ENCODE measurements at regions not wholly inside any gene's neighbourhood (a gene's known extent, or its start where the extent isn't known, plus 50 kb on each side); places are given as distances from the start of the nearest gene placed in this dataset.

- DNase-seq = peak; percentile 71
- Histone ChIP-seq H3K9me3 (ENCODE audit: control insufficient read depth, low read length) (no peaks in the 10 kb centered on the region), H3K36me3 (ENCODE audit: control insufficient read depth, insufficient read depth, low read length) (no peaks in the 10 kb centered on the region), H3K27ac (ENCODE audit: low read depth, low read length) (no peak overlapping the region), H3K4me1 (ENCODE audit: control insufficient read depth, insufficient read depth, low read length) (no peaks in the 10 kb centered on the region), H3K27me3 (ENCODE audit: control insufficient read depth, insufficient read depth, low read length, poor library complexity, severe bottlenecking) (no peaks in the 10 kb centered on the region), H3K9ac (ENCODE audit: extremely low read depth, low read length, poor library complexity, severe bottlenecking) (no peak overlapping the region), H3K4me3 (ENCODE audit: low read length) (no peak overlapping the region)
- H3K36me3 Mint-ChIP-seq (ENCODE audit: low read depth) = peaks cover 15% of the 10 kb centered on the region
- H3K27me3 Mint-ChIP-seq (ENCODE audit: insufficient read depth) = no peaks in the 10 kb centered on the region
- H3K4me1 Mint-ChIP-seq = peaks cover 3% of the 10 kb centered on the region
- WGBS, 2 experiments (ENCODE audit: insufficient coverage in 1 of 2, insufficient read length in 1 of 2) = 87 to 100% methylated on average over 3 of the region's 3 CpGs
- H3K4me3 Mint-ChIP-seq = no peak overlapping the region
- no peak overlapping the region for H3K27ac Mint-ChIP-seq
- peaks cover 70% of the 10 kb centered on the region for H3K9me3 Mint-ChIP-seq
- TF ChIP-seq CTCF (conservative IDR thresholded peaks at IDR 0.05) = no peak
Observed at GRCh38 chrX:39058724-39059123, 257.5 kb downstream of the MID1IP1 start.

- Histone ChIP-seq H3K27ac (ENCODE audit: low read depth, low read length) (no peak overlapping the region), H3K9ac (ENCODE audit: extremely low read depth, low read length, poor library complexity, severe bottlenecking) (no peak overlapping the region), H3K4me3 (ENCODE audit: low read length) (no peak overlapping the region), H3K36me3 (ENCODE audit: control insufficient read depth, insufficient read depth, low read length) (no peaks in the 10 kb centered on the region), H3K4me1 (ENCODE audit: control insufficient read depth, insufficient read depth, low read length) (no peaks in the 10 kb centered on the region), H3K27me3 (ENCODE audit: control insufficient read depth, insufficient read depth, low read length, poor library complexity, severe bottlenecking) (no peaks in the 10 kb centered on the region), H3K9me3 (ENCODE audit: control insufficient read depth, low read length) (no peaks in the 10 kb centered on the region)
- Mint-ChIP-seq H3K27ac (no peak overlapping the region), H3K4me1 (peaks cover 5% of the 10 kb centered on the region), H3K27me3 (ENCODE audit: insufficient read depth) (no peaks in the 10 kb centered on the region), H3K36me3 (ENCODE audit: low read depth) (peaks cover 12% of the 10 kb centered on the region), H3K4me3 (no peak overlapping the region), H3K9me3 (peaks cover 74% of the 10 kb centered on the region)
- no peak for TF ChIP-seq CTCF (conservative IDR thresholded peaks at IDR 0.05)
- no peak for DNase-seq
Observed at GRCh38 chrX:39059866-39060265, 258.6 kb downstream of the MID1IP1 start.

GRCh38 chrX:39063037-39063436, 261.8 kb downstream of the MID1IP1 start:
- Histone ChIP-seq H3K36me3 (ENCODE audit: control insufficient read depth, insufficient read depth, low read length) (no peaks in the 10 kb centered on the region), H3K4me3 (ENCODE audit: low read length) (no peak overlapping the region), H3K27ac (ENCODE audit: low read depth, low read length) (no peak overlapping the region), H3K9me3 (ENCODE audit: control insufficient read depth, low read length) (no peaks in the 10 kb centered on the region), H3K27me3 (ENCODE audit: control insufficient read depth, insufficient read depth, low read length, poor library complexity, severe bottlenecking) (no peaks in the 10 kb centered on the region), H3K9ac (ENCODE audit: extremely low read depth, low read length, poor library complexity, severe bottlenecking) (no peak overlapping the region), H3K4me1 (ENCODE audit: control insufficient read depth, insufficient read depth, low read length) (peaks cover 6% of the 10 kb centered on the region)
- Mint-ChIP-seq H3K36me3 (ENCODE audit: low read depth) (peaks cover 12% of the 10 kb centered on the region), H3K9me3 (peaks cover 74% of the 10 kb centered on the region), H3K4me1 (peaks cover 19% of the 10 kb centered on the region), H3K4me3 (no peak overlapping the region), H3K27me3 (ENCODE audit: insufficient read depth) (no peaks in the 10 kb centered on the region), H3K27ac (no peak overlapping the region)
- TF ChIP-seq CTCF (conservative IDR thresholded peaks at IDR 0.05) = no peak
- no peak for DNase-seq
- WGBS, 2 experiments (ENCODE audit: insufficient coverage in 1 of 2, insufficient read length in 1 of 2) = 93% methylated on average over 4 of the region's 4 CpGs; no CpG with 5 or more reads in 1 of the 2 experiments

Data from endodermal cell (in vitro differentiated cells).